ENCODE measurements at regions not wholly inside any gene's neighbourhood (a gene's known extent, or its start where the extent isn't known, plus 50 kb on each side); places are given as distances from the start of the nearest gene placed in this dataset.
"Not testable (repeated sequence)": the region's sequence is repeated elsewhere in the genome, so short reads cannot be mapped to it uniquely, and the experiment has no call there.

DNA sequence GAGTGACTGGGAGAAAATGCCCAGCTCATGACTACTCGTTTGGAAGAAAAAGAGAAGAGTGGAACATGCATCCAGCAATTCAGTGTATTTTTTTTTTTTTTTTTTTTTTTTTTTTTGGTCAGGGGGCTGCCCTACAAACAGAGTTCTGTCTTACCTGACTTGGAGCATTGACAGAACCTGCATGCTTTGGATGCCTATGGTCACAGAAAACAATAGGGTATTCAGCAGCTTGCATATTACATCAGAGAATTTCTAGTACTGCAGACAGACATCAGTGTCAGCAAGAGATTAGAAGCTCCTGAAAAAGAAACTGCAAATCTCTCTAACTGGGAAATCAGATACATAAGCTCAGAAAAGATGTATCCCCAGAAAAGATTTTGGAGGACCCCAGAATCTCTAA, 139.9 kb upstream of the FAM240B start:
- H3K79me2 ChIP-seq (ENCODE audit: control insufficient read depth, insufficient read depth, low read length); H3K9ac ChIP-seq (replicated peaks; ENCODE audit: extremely low read depth, insufficient read depth, low read length); FAIRE-seq; H3K9me3 ChIP-seq (replicated peaks; ENCODE audit: control insufficient read depth, insufficient read depth, low read length); H2AFZ ChIP-seq (ENCODE audit: low read depth, low read length); H3K4me1 ChIP-seq (ENCODE audit: control insufficient read depth, extremely low read depth, insufficient read depth, low read length); H4K20me1 ChIP-seq (replicated peaks; ENCODE audit: control insufficient read depth, extremely low read depth, insufficient read depth, low read length); intact Hi-C loops (cut with micrococcal nuclease); H3K4me3 ChIP-seq (replicated peaks in 1 of 3; ENCODE audit: insufficient read depth in 1 of 3, low read depth in 1 of 3, low read length in 3 of 3); dilution Hi-C loops (cut with MboI; ENCODE audit: extremely low pct_ligation_motif_present, low sequenced_read_pairs); CTCF ChIA-PET; POLR2A ChIA-PET; H3K27ac ChIP-seq (ENCODE audit: insufficient read depth, low read depth, low read length); H3K9me1 ChIP-seq (replicated peaks; ENCODE audit: control insufficient read depth, extremely low read depth, insufficient read depth, low read length); BruUV-seq (replicated peaks); H3K4me2 ChIP-seq (ENCODE audit: insufficient read depth, low read length); H3K36me3 ChIP-seq (ENCODE audit: control insufficient read depth in 2 of 2, extremely low read depth in 1 of 2, insufficient read depth in 2 of 2, low read length in 2 of 2); H3K27me3 ChIP-seq (ENCODE audit: control insufficient read depth in 2 of 2, insufficient read depth in 2 of 2, low read length in 2 of 2); DNase-seq (ENCODE audit: low read depth, low spot score): not testable (repeated sequence)

DNA sequence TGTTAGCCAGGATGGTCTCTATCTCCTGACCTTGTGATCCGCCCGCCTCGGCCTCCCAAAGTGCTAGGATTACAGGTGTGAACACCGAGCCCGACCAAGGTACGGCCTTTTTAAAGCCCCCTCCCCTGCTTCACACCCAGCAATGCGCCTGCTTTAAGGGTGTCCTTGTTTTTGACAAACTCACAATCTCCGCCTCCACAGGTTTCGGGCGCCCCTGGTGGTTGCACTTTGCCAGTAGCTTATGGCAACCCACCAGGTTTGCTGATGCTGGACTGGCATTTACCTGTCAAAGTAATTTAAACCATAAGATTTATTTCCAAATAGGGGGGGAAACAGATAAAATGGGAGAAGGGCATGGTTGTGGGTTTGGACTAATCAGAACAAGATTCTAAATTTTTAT, 129.0 kb upstream of the FAM240B start:
- H3K4me3 ChIP-seq (replicated peaks in 1 of 3; ENCODE audit: insufficient read depth in 1 of 3, low read depth in 1 of 3, low read length in 3 of 3); BruUV-seq (replicated peaks); CTCF ChIA-PET; H3K36me3 ChIP-seq (ENCODE audit: control insufficient read depth in 2 of 2, extremely low read depth in 1 of 2, insufficient read depth in 2 of 2, low read length in 2 of 2); H4K20me1 ChIP-seq (replicated peaks; ENCODE audit: control insufficient read depth, extremely low read depth, insufficient read depth, low read length); H3K27ac ChIP-seq (ENCODE audit: insufficient read depth, low read depth, low read length); H3K9me3 ChIP-seq (replicated peaks; ENCODE audit: control insufficient read depth, insufficient read depth, low read length); H3K9me1 ChIP-seq (replicated peaks; ENCODE audit: control insufficient read depth, extremely low read depth, insufficient read depth, low read length); H3K9ac ChIP-seq (replicated peaks; ENCODE audit: extremely low read depth, insufficient read depth, low read length); H2AFZ ChIP-seq (ENCODE audit: low read depth, low read length); DNase-seq (ENCODE audit: low read depth, low spot score); dilution Hi-C loops (cut with MboI; ENCODE audit: extremely low pct_ligation_motif_present, low sequenced_read_pairs); H3K4me2 ChIP-seq (ENCODE audit: insufficient read depth, low read length); FAIRE-seq; intact Hi-C loops (cut with micrococcal nuclease); H3K4me1 ChIP-seq (ENCODE audit: control insufficient read depth, extremely low read depth, insufficient read depth, low read length); H3K27me3 ChIP-seq (ENCODE audit: control insufficient read depth in 2 of 2, insufficient read depth in 2 of 2, low read length in 2 of 2); H3K79me2 ChIP-seq (ENCODE audit: control insufficient read depth, insufficient read depth, low read length); POLR2A ChIA-PET: not testable (repeated sequence)

GRCh38 chr9:38840213-38840612, 120.3 kb upstream of the FAM240B start:
- H4K20me1 ChIP-seq (replicated peaks; ENCODE audit: control insufficient read depth, extremely low read depth, insufficient read depth, low read length); H3K9me3 ChIP-seq (replicated peaks; ENCODE audit: control insufficient read depth, insufficient read depth, low read length); POLR2A ChIA-PET; H3K27me3 ChIP-seq (ENCODE audit: control insufficient read depth in 2 of 2, insufficient read depth in 2 of 2, low read length in 2 of 2); H3K4me1 ChIP-seq (ENCODE audit: control insufficient read depth, extremely low read depth, insufficient read depth, low read length); intact Hi-C loops (cut with micrococcal nuclease); H3K9me1 ChIP-seq (replicated peaks; ENCODE audit: control insufficient read depth, extremely low read depth, insufficient read depth, low read length); FAIRE-seq; H3K36me3 ChIP-seq (ENCODE audit: control insufficient read depth in 2 of 2, extremely low read depth in 1 of 2, insufficient read depth in 2 of 2, low read length in 2 of 2); DNase-seq (ENCODE audit: low read depth, low spot score); dilution Hi-C loops (cut with MboI; ENCODE audit: extremely low pct_ligation_motif_present, low sequenced_read_pairs); H3K4me3 ChIP-seq (replicated peaks in 1 of 3; ENCODE audit: insufficient read depth in 1 of 3, low read depth in 1 of 3, low read length in 3 of 3); H3K9ac ChIP-seq (replicated peaks; ENCODE audit: extremely low read depth, insufficient read depth, low read length); BruUV-seq (replicated peaks); H3K27ac ChIP-seq (ENCODE audit: insufficient read depth, low read depth, low read length); H3K4me2 ChIP-seq (ENCODE audit: insufficient read depth, low read length); H2AFZ ChIP-seq (ENCODE audit: low read depth, low read length); CTCF ChIA-PET; H3K79me2 ChIP-seq (ENCODE audit: control insufficient read depth, insufficient read depth, low read length): not testable (repeated sequence)

DNA sequence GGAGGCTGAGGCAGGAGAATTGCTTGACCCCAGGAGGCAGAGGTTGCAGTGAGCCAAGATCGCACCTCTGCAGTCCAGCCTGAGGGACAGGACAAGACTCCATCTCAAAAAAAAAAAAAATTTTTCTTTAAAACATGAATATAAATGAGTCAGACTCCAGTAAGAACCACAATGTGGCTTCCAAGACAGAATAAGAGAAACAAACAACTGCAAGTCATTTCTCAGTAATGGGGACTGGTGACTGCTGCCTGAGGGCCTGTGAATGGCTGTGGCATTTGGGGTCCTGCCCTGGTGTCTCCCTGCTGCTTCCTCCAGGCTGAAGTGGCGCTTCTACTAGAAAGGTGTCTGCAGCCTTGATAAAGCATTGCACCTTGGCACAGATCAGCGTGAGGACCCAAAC, 113.8 kb upstream of the FAM240B start:
- H4K20me1 ChIP-seq (replicated peaks; ENCODE audit: control insufficient read depth, extremely low read depth, insufficient read depth, low read length); CTCF ChIA-PET; POLR2A ChIA-PET; H3K9me1 ChIP-seq (replicated peaks; ENCODE audit: control insufficient read depth, extremely low read depth, insufficient read depth, low read length); H3K4me3 ChIP-seq (replicated peaks in 1 of 3; ENCODE audit: insufficient read depth in 1 of 3, low read depth in 1 of 3, low read length in 3 of 3); H3K4me2 ChIP-seq (ENCODE audit: insufficient read depth, low read length); H3K27me3 ChIP-seq (ENCODE audit: control insufficient read depth in 2 of 2, insufficient read depth in 2 of 2, low read length in 2 of 2); DNase-seq (ENCODE audit: low read depth, low spot score); intact Hi-C loops (cut with micrococcal nuclease); dilution Hi-C loops (cut with MboI; ENCODE audit: extremely low pct_ligation_motif_present, low sequenced_read_pairs); FAIRE-seq; H3K36me3 ChIP-seq (ENCODE audit: control insufficient read depth in 2 of 2, extremely low read depth in 1 of 2, insufficient read depth in 2 of 2, low read length in 2 of 2); H2AFZ ChIP-seq (ENCODE audit: low read depth, low read length); H3K4me1 ChIP-seq (ENCODE audit: control insufficient read depth, extremely low read depth, insufficient read depth, low read length); H3K9me3 ChIP-seq (replicated peaks; ENCODE audit: control insufficient read depth, insufficient read depth, low read length); H3K27ac ChIP-seq (ENCODE audit: insufficient read depth, low read depth, low read length); H3K9ac ChIP-seq (replicated peaks; ENCODE audit: extremely low read depth, insufficient read depth, low read length); BruUV-seq (replicated peaks); H3K79me2 ChIP-seq (ENCODE audit: control insufficient read depth, insufficient read depth, low read length): not testable (repeated sequence)
